HEK293T (cell line): ENCODE measurements at regions not wholly inside any gene's neighbourhood (a gene's known extent, or its start where the extent isn't known, plus 50 kb on each side); places are given as distances from the start of the nearest gene placed in this dataset.
"Not testable (repeated sequence)": the region's sequence is repeated elsewhere in the genome, so short reads cannot be mapped to it uniquely, and the experiment has no call there.

Experiments used
- NFRKB ChIP-seq: fragments of 450-650 bp; IDR thresholded peaks from 2 replicates; pipeline ENCODE4 v1.6.1; 2016; ENCODE audit warnings: mild to moderate bottlenecking, moderate library complexity
- SP1 ChIP-seq: fragments of 450-650 bp; IDR thresholded peaks from 2 replicates; pipeline ENCODE4 v1.6.1; 2017

DNA sequence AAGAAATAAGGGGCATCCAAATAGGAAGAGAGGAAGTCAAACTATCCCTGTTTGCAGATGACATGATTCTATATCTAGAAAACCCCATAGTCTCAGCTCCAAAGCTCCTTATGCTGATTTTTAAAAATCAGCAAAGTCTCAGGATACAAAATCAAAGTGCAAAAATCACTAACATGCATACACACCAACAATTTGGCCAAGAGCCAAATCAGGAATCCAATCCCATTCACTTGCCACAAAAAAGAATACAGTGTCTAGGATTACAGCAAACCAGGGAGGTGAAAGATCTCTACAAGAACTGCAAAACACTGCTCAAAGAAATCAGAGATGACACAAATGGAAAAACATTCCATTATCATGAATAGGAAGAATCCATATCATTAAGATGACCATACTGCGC, 155.8 kb upstream of the ARHGAP42 start:
- not testable (repeated sequence) for TF ChIP-seq SP1, NFRKB
